ENCODE measurements at regions not wholly inside any gene's neighbourhood (a gene's known extent, or its start where the extent isn't known, plus 50 kb on each side); places are given as distances from the start of the nearest gene placed in this dataset.
"Not testable (repeated sequence)": the region's sequence is repeated elsewhere in the genome, so short reads cannot be mapped to it uniquely, and the experiment has no call there.

- Mint-ChIP-seq H3K4me3 (no peak overlapping the region), H3K27me3 (ENCODE audit: low read depth) (no peaks in the 10 kb centered on the region), H3K36me3 (no peaks in the 10 kb centered on the region), H3K9me3 (peaks cover 23% of the 10 kb centered on the region), H3K27ac (no peak overlapping the region), H3K4me1 (no peaks in the 10 kb centered on the region)
- no peak for DNase-seq (ENCODE audit: low spot score in 2 of 2, unreplicated experiment in 2 of 2)
- no peak for TF ChIP-seq CTCF (IDR thresholded peaks at IDR 0.05; ENCODE audit: unreplicated experiment)
Measured at GRCh38 chr3:20250314-20250713, 64.3 kb upstream of the SGO1 start.

GRCh38 chr3:20246662-20247061, 60.7 kb upstream of the SGO1 start:
- TF ChIP-seq CTCF (IDR thresholded peaks at IDR 0.05; ENCODE audit: unreplicated experiment), result no peak
- H3K4me1 Mint-ChIP-seq, result no peaks in the 10 kb centered on the region
- no peak overlapping the region for H3K27ac Mint-ChIP-seq
- no peak overlapping the region for H3K4me3 Mint-ChIP-seq
- no peak for DNase-seq (ENCODE audit: low spot score in 2 of 2, unreplicated experiment in 2 of 2)
- H3K9me3 Mint-ChIP-seq, result peaks cover 40% of the 10 kb centered on the region
- H3K27me3 Mint-ChIP-seq (ENCODE audit: low read depth), result no peaks in the 10 kb centered on the region
- no peaks in the 10 kb centered on the region for H3K36me3 Mint-ChIP-seq

GRCh38 chr3:20245781-20246180, 59.8 kb upstream of the SGO1 start:
- Mint-ChIP-seq H3K27ac (no peak overlapping the region), H3K4me1 (no peaks in the 10 kb centered on the region), H3K36me3 (no peaks in the 10 kb centered on the region), H3K9me3 (peaks cover 40% of the 10 kb centered on the region), H3K4me3 (no peak overlapping the region), H3K27me3 (ENCODE audit: low read depth) (no peaks in the 10 kb centered on the region)
- TF ChIP-seq CTCF (IDR thresholded peaks at IDR 0.05; ENCODE audit: unreplicated experiment), result no peak
- DNase-seq (ENCODE audit: low spot score in 2 of 2, unreplicated experiment in 2 of 2), result no peak

GRCh38 chr3:20240154-20240883, 54.3 kb upstream of the SGO1 start:
- Mint-ChIP-seq H3K4me3 (no peak overlapping the region), H3K27ac (no peak overlapping the region), H3K9me3 (peaks cover 26% of the 10 kb centered on the region), H3K36me3 (no peaks in the 10 kb centered on the region), H3K4me1 (no peaks in the 10 kb centered on the region), H3K27me3 (ENCODE audit: low read depth) (no peaks in the 10 kb centered on the region)
- no peak for TF ChIP-seq CTCF (IDR thresholded peaks at IDR 0.05; ENCODE audit: unreplicated experiment)
- DNase-seq (ENCODE audit: low spot score in 2 of 2, unreplicated experiment in 2 of 2), result no peak

- H3K4me1 Mint-ChIP-seq, result not testable (repeated sequence)
Measured at GRCh38 chr3:20238199-20238598, 52.2 kb upstream of the SGO1 start.

GRCh38 chr3:20236603-20237002, 50.6 kb upstream of the SGO1 start:
- H3K36me3 Mint-ChIP-seq, result no peaks in the 10 kb centered on the region
- DNase-seq (ENCODE audit: low spot score in 2 of 2, unreplicated experiment in 2 of 2), result no peak
- no peak overlapping the region for H3K27ac Mint-ChIP-seq
- no peaks in the 10 kb centered on the region for H3K9me3 Mint-ChIP-seq
- H3K4me1 Mint-ChIP-seq, result no peaks in the 10 kb centered on the region
- no peaks in the 10 kb centered on the region for H3K27me3 Mint-ChIP-seq (ENCODE audit: low read depth)
- TF ChIP-seq CTCF (IDR thresholded peaks at IDR 0.05; ENCODE audit: unreplicated experiment), result no peak
- no peak overlapping the region for H3K4me3 Mint-ChIP-seq

More at GRCh38 chr3:20238199-20238598, 52.2 kb upstream of the SGO1 start:
- peaks cover 13% of the 10 kb centered on the region for H3K9me3 Mint-ChIP-seq
- not testable (repeated sequence) for H3K36me3 Mint-ChIP-seq; H3K27ac Mint-ChIP-seq; H3K4me3 Mint-ChIP-seq; H3K27me3 Mint-ChIP-seq (ENCODE audit: low read depth); DNase-seq (ENCODE audit: low spot score in 2 of 2, unreplicated experiment in 2 of 2)

Measured in mesothelial cell of epicardium (in vitro differentiated cells).